Astrocyte (in vitro differentiated cells and primary cell): ENCODE measurements at regions not wholly inside any gene's neighbourhood (a gene's known extent, or its start where the extent isn't known, plus 50 kb on each side); places are given as distances from the start of the nearest gene placed in this dataset.

ENCODE experiments used
- DNase-seq: peaks from one replicate; pipeline ENCODE4 v3.0.0-alpha.2; 2010; ENCODE audit warnings: low read depth
- FAIRE-seq: peaks from 2 replicates; lab custom pipeline; 2011; peaks lifted over from hg19 to GRCh38; lab: Jason Lieb, UNC
- H2AFZ ChIP-seq: 2 replicates; pipeline ENCODE4 v1.6.0; 2012; ENCODE audit warnings: low read depth, low read length, inconsistent platforms
- H3K27ac ChIP-seq: 2 replicates; pipeline ENCODE4 v1.5.1; 2011; ENCODE audit warnings: low read depth, low read length, inconsistent platforms
- H3K27me3 ChIP-seq: 2 replicates; pipeline ENCODE4 v1.6.0; 2011; ENCODE audit warnings: low read length, inconsistent platforms; ENCODE audit not compliant: insufficient read depth
- H3K36me3 ChIP-seq: 2 replicates; pipeline ENCODE4 v1.5.1; 2011; ENCODE audit warnings: low read length, inconsistent platforms; ENCODE audit not compliant: insufficient read depth
- H3K4me1 ChIP-seq: 2 replicates; pipeline ENCODE4 v1.5.1; 2011; ENCODE audit warnings: low read length, inconsistent platforms; ENCODE audit not compliant: insufficient read depth
- H3K4me2 ChIP-seq: 2 replicates; pipeline ENCODE4 v1.6.0; 2012; ENCODE audit warnings: low read length, inconsistent platforms
- H3K4me3 ChIP-seq: 2 replicates; pipeline ENCODE4 v1.5.1; 2011; ENCODE audit warnings: low read depth, mild to moderate bottlenecking, low read length, inconsistent platforms; ENCODE audit not compliant: insufficient read depth
- H3K79me2 ChIP-seq: 2 replicates; pipeline ENCODE4 v1.6.0; 2012; ENCODE audit warnings: mild to moderate bottlenecking, low read length, inconsistent platforms; ENCODE audit not compliant: insufficient read depth
- H3K9ac ChIP-seq: 2 replicates; pipeline ENCODE4 v1.6.0; 2012; ENCODE audit warnings: mild to moderate bottlenecking, low read length, inconsistent platforms
- H3K9me3 ChIP-seq: 2 replicates; pipeline ENCODE4 v1.5.1; 2012; ENCODE audit warnings: low read depth, mild to moderate bottlenecking, low read length, inconsistent platforms; ENCODE audit not compliant: insufficient read depth
- H4K20me1 ChIP-seq: 2 replicates; pipeline ENCODE4 v1.6.0; 2012; ENCODE audit warnings: low read length, inconsistent platforms; ENCODE audit not compliant: insufficient read depth
- H3K27ac Mint-ChIP-seq: one replicate; pipeline ENCODE4 v1.8.0; 2021; ENCODE audit warnings: mild to moderate bottlenecking, mixed read lengths; ENCODE audit not compliant: unreplicated experiment
- H3K27me3 Mint-ChIP-seq: one replicate; pipeline ENCODE4 v1.8.0; 2021; ENCODE audit warnings: low read depth, mixed read lengths; ENCODE audit not compliant: unreplicated experiment
- H3K36me3 Mint-ChIP-seq: one replicate; pipeline ENCODE4 v1.8.0; 2021; ENCODE audit warnings: low read depth, mixed read lengths; ENCODE audit not compliant: unreplicated experiment
- H3K4me1 Mint-ChIP-seq: one replicate; pipeline ENCODE4 v1.8.0; 2021; ENCODE audit warnings: low read depth, mixed read lengths; ENCODE audit not compliant: unreplicated experiment
- H3K4me3 Mint-ChIP-seq: one replicate; pipeline ENCODE4 v1.8.0; 2021; ENCODE audit warnings: mild to moderate bottlenecking, moderate library complexity, mixed read lengths; ENCODE audit not compliant: unreplicated experiment
- H3K9me3 Mint-ChIP-seq: one replicate; pipeline ENCODE4 v1.8.0; 2021; ENCODE audit warnings: mild to moderate bottlenecking, mixed read lengths; ENCODE audit not compliant: unreplicated experiment
- CTCF ChIP-seq: IDR thresholded peaks from 2 replicates; pipeline ENCODE4 v1.5.1; 2011; ENCODE audit warnings: low read depth, mild to moderate bottlenecking, inconsistent platforms, low read length, moderate library complexity; ENCODE audit not compliant: insufficient read depth
- EZH2 ChIP-seq: IDR thresholded peaks from 2 replicates; pipeline ENCODE4 v1.6.1; 2012; ENCODE audit warnings: mild to moderate bottlenecking, low read length, inconsistent platforms; ENCODE audit not compliant: insufficient read depth

- no peaks in the 10 kb centered on the region for H3K9me3 ChIP-seq
- Mint-ChIP-seq H3K36me3 (no peaks in the 10 kb centered on the region), H3K27ac (no peak overlapping the region), H3K27me3 (no peaks in the 10 kb centered on the region), H3K4me3 (no peak overlapping the region), H3K9me3 (no peaks in the 10 kb centered on the region), H3K4me1 (peaks cover 2% of the 10 kb centered on the region)
- H3K4me1 ChIP-seq, result no peaks in the 10 kb centered on the region
- no peak for DNase-seq
- no peak overlapping the region for H3K4me3 ChIP-seq
- no peak overlapping the region for H3K9ac ChIP-seq
- H2AFZ ChIP-seq, result no peak overlapping the region
- FAIRE-seq, result no peak
- TF ChIP-seq CTCF, result no peak
- TF ChIP-seq EZH2, result no peak
- H3K79me2 ChIP-seq, result no peaks in the 10 kb centered on the region
- no peaks in the 10 kb centered on the region for H4K20me1 ChIP-seq
- H3K4me2 ChIP-seq, result no peak overlapping the region
- no peaks in the 10 kb centered on the region for H3K27me3 ChIP-seq
- H3K27ac ChIP-seq, result no peak overlapping the region
- no peaks in the 10 kb centered on the region for H3K36me3 ChIP-seq
Measured at GRCh38 chr2:7719876-7720275, 802.7 kb downstream of the RNF144A start.

GRCh38 chr2:7721413-7721995, 804.3 kb downstream of the RNF144A start:
- Histone ChIP-seq H3K79me2 (no peaks in the 10 kb centered on the region), H4K20me1 (no peaks in the 10 kb centered on the region), H3K9me3 (no peaks in the 10 kb centered on the region), H3K4me2 (no peak overlapping the region), H3K4me1 (no peaks in the 10 kb centered on the region), H3K4me3 (no peak overlapping the region), H2AFZ (no peak overlapping the region), H3K9ac (no peak overlapping the region), H3K27ac (no peak overlapping the region), H3K27me3 (no peaks in the 10 kb centered on the region), H3K36me3 (no peaks in the 10 kb centered on the region)
- H3K36me3 Mint-ChIP-seq, result no peaks in the 10 kb centered on the region
- TF ChIP-seq EZH2, result no peak
- no peak for TF ChIP-seq CTCF
- no peaks in the 10 kb centered on the region for H3K27me3 Mint-ChIP-seq
- no peak overlapping the region for H3K27ac Mint-ChIP-seq
- H3K4me1 Mint-ChIP-seq, result peaks cover 13% of the 10 kb centered on the region
- no peak overlapping the region for H3K4me3 Mint-ChIP-seq
- no peaks in the 10 kb centered on the region for H3K9me3 Mint-ChIP-seq
- FAIRE-seq (no peak), DNase-seq (no peak)

GRCh38 chr2:7722212-7722910, 805.1 kb downstream of the RNF144A start:
- H2AFZ ChIP-seq, result no peak overlapping the region
- H3K27me3 ChIP-seq, result no peaks in the 10 kb centered on the region
- Mint-ChIP-seq H3K27me3 (no peaks in the 10 kb centered on the region), H3K36me3 (no peaks in the 10 kb centered on the region), H3K9me3 (no peaks in the 10 kb centered on the region), H3K4me3 (no peak overlapping the region), H3K4me1 (peaks cover 13% of the 10 kb centered on the region), H3K27ac (no peak overlapping the region)
- no peaks in the 10 kb centered on the region for H4K20me1 ChIP-seq
- H3K79me2 ChIP-seq, result no peaks in the 10 kb centered on the region
- TF ChIP-seq EZH2, result no peak
- no peak for TF ChIP-seq CTCF
- H3K36me3 ChIP-seq, result no peaks in the 10 kb centered on the region
- H3K4me1 ChIP-seq, result no peaks in the 10 kb centered on the region
- no peak overlapping the region for H3K9ac ChIP-seq
- H3K9me3 ChIP-seq, result no peaks in the 10 kb centered on the region
- no peak for FAIRE-seq
- H3K4me3 ChIP-seq, result no peak overlapping the region
- no peak for DNase-seq
- H3K4me2 ChIP-seq, result no peak overlapping the region
- no peak overlapping the region for H3K27ac ChIP-seq
